Chondrocyte (in vitro differentiated cells): ENCODE measurements at regions not wholly inside any gene's neighbourhood (a gene's known extent, or its start where the extent isn't known, plus 50 kb on each side); places are given as distances from the start of the nearest gene placed in this dataset.

ENCODE experiments used
- DNase-seq: peaks from one replicate; pipeline ENCODE4 v3.0.0; 2021; ENCODE audit warnings: mixed read lengths, low spot score
- H3K27ac Mint-ChIP-seq: one replicate; pipeline ENCODE4 v1.8.0; 2021; ENCODE audit warnings: mild to moderate bottlenecking, moderate library complexity, mixed read lengths; ENCODE audit not compliant: unreplicated experiment
- H3K27me3 Mint-ChIP-seq: 2 replicates; pipeline ENCODE4 v1.8.0; 2021; ENCODE audit warnings: low read depth, mixed read lengths
- H3K36me3 Mint-ChIP-seq: 2 replicates; pipeline ENCODE4 v1.8.0; 2021; ENCODE audit warnings: low read depth, mixed read lengths
- H3K4me1 Mint-ChIP-seq: 2 replicates; pipeline ENCODE4 v1.8.0; 2021; ENCODE audit warnings: low read depth, mild to moderate bottlenecking, mixed read lengths
- H3K4me3 Mint-ChIP-seq: one replicate; pipeline ENCODE4 v1.8.0; 2021; ENCODE audit warnings: mild to moderate bottlenecking, moderate library complexity, mixed read lengths; ENCODE audit not compliant: unreplicated experiment
- H3K9me3 Mint-ChIP-seq: 2 replicates; pipeline ENCODE4 v1.8.0; 2021; ENCODE audit warnings: low read depth, mixed read lengths
- TF ChIP-seq, protein P1 (sequence below): fragments of 200-600 bp; sonication (generic); IDR thresholded peaks from 2 replicates; pipeline ENCODE4 v1.5.0; 2021; ENCODE audit warnings: antibody characterized with exemption, mild to moderate bottlenecking, moderate library complexity

DNA sequence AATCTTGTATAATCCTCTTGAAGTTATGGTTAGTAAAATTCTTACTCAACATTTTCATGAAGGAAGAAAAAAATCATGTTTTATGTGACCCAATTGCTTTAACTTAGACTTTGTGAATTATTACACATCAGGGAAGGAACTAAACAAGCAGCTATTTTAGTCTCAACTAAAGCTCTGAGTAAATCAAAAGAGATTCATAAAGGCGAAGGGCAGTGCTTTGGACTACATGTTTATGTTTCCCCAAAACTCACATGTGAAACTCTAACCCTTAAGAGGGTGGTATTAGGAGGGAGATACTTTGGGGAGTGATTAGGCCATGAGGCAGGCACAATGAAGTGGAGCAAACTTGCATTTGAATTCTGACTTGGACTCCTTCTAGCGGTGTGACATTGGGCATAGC lies 283.7 kb upstream of the POU3F3 start:
- no peak overlapping the region for H3K27ac Mint-ChIP-seq
- H3K9me3 Mint-ChIP-seq, result no peaks in the 10 kb centered on the region
- DNase-seq, result no peak
- H3K36me3 Mint-ChIP-seq, result no peaks in the 10 kb centered on the region
- TF ChIP-seq, protein P1, sequence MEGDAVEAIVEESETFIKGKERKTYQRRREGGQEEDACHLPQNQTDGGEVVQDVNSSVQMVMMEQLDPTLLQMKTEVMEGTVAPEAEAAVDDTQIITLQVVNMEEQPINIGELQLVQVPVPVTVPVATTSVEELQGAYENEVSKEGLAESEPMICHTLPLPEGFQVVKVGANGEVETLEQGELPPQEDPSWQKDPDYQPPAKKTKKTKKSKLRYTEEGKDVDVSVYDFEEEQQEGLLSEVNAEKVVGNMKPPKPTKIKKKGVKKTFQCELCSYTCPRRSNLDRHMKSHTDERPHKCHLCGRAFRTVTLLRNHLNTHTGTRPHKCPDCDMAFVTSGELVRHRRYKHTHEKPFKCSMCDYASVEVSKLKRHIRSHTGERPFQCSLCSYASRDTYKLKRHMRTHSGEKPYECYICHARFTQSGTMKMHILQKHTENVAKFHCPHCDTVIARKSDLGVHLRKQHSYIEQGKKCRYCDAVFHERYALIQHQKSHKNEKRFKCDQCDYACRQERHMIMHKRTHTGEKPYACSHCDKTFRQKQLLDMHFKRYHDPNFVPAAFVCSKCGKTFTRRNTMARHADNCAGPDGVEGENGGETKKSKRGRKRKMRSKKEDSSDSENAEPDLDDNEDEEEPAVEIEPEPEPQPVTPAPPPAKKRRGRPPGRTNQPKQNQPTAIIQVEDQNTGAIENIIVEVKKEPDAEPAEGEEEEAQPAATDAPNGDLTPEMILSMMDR, result no peak
- no peak overlapping the region for H3K4me3 Mint-ChIP-seq
- no peaks in the 10 kb centered on the region for H3K4me1 Mint-ChIP-seq
- peaks cover 9% of the 10 kb centered on the region for H3K27me3 Mint-ChIP-seq

DNA sequence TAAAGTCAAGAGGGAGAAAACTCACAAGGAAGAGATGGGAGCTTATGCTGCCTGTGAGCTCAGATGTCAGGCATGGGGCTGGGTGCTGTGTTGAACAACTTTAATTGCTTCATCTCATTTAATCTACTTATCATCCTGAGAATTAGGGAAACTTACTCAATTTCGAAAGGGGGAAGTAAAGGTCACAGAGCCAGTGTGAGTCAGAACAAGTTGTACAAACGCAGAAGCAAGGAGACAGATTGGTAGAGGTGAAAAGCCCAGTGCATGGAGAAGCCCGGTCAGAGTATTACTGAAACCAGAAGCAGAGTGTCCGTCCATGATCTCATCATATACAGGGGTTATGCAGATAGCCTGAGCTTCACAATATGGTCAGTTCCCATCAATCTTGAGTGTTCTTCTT lies 281.1 kb upstream of the POU3F3 start:
- Mint-ChIP-seq H3K4me3 (no peak overlapping the region), H3K27me3 (peaks cover 9% of the 10 kb centered on the region), H3K9me3 (no peaks in the 10 kb centered on the region), H3K27ac (no peak overlapping the region), H3K4me1 (no peaks in the 10 kb centered on the region), H3K36me3 (no peaks in the 10 kb centered on the region)
- TF ChIP-seq, protein P1, result no peak
- DNase-seq, result no peak

DNA sequence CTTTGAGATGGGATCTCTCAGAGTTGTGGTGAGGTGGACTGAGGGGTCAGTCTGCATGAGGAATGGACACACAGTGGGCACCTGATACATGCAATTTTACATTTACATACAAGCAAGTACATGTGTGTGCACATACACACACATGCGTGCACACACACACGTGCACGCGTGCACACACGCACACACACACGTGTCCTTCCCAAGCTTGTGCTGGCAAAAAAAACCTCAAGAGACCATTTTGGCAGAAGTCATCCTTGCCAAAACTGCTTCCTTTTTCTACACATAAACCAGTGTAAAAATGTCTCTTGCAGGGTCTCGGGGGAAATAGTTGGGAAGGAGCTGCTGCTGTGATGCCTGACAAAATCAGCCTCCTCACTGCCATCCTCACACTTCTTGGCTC lies 279.5 kb upstream of the POU3F3 start:
- DNase-seq, result no peak
- TF ChIP-seq, protein P1, result no peak
- H3K27me3 Mint-ChIP-seq, result peaks cover 9% of the 10 kb centered on the region
- no peak overlapping the region for H3K27ac Mint-ChIP-seq
- H3K9me3 Mint-ChIP-seq, result no peaks in the 10 kb centered on the region
- no peaks in the 10 kb centered on the region for H3K4me1 Mint-ChIP-seq
- no peaks in the 10 kb centered on the region for H3K36me3 Mint-ChIP-seq
- H3K4me3 Mint-ChIP-seq, result no peak overlapping the region

DNA sequence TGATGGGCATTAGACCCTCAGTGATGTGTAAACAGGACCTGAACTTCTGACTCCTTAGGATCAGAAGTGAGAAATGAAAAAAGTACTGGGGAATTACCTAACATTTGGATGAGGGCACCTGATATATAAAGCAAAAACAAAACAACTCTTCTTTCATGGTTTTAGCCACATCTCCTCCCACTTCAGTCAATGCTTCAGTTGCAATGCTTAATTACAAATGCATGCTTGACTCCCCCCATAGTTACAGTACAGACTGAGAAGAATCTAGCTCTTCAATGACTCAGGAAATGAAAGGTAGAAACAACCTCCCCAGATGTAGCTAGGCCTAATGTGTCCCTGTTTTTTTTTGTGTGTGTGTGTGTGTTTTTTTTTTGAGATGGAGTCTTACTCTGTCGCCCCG lies 276.8 kb upstream of the POU3F3 start:
- no peaks in the 10 kb centered on the region for H3K9me3 Mint-ChIP-seq
- no peaks in the 10 kb centered on the region for H3K4me1 Mint-ChIP-seq
- no peak overlapping the region for H3K4me3 Mint-ChIP-seq
- TF ChIP-seq, protein P1, result no peak
- H3K27me3 Mint-ChIP-seq, result peaks cover 9% of the 10 kb centered on the region
- H3K36me3 Mint-ChIP-seq, result peaks cover under 1% of the 10 kb centered on the region
- no peak for DNase-seq
- no peak overlapping the region for H3K27ac Mint-ChIP-seq

DNA sequence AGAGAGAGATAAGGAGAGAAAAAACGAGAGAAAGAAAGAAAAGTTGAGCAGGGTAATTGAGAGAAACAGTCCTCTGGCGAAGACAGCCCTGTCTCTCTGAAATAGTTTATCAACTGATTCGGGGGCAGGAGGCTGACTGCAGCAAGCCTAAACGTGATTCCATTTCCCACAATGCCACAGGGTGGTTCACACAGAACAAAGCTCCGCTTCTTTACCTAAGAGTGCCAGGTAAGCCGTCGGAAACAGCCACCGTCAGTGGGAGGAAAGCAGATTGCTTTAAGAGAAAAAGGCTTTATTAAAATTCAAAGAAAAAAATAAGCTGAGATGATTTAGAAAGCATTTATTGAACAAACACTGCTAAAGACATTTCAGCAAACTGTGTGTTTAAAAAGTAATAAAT lies 271.4 kb upstream of the POU3F3 start:
- no peaks in the 10 kb centered on the region for H3K4me1 Mint-ChIP-seq
- peaks cover 1% of the 10 kb centered on the region for H3K36me3 Mint-ChIP-seq
- H3K4me3 Mint-ChIP-seq, result no peak overlapping the region
- no peaks in the 10 kb centered on the region for H3K9me3 Mint-ChIP-seq
- no peak overlapping the region for H3K27ac Mint-ChIP-seq
- no peak for DNase-seq
- peaks cover 4% of the 10 kb centered on the region for H3K27me3 Mint-ChIP-seq
- TF ChIP-seq, protein P1, result no peak
